ENCODE measurements at regions not wholly inside any gene's neighbourhood (a gene's known extent, or its start where the extent isn't known, plus 50 kb on each side); places are given as distances from the start of the nearest gene placed in this dataset.

DNA sequence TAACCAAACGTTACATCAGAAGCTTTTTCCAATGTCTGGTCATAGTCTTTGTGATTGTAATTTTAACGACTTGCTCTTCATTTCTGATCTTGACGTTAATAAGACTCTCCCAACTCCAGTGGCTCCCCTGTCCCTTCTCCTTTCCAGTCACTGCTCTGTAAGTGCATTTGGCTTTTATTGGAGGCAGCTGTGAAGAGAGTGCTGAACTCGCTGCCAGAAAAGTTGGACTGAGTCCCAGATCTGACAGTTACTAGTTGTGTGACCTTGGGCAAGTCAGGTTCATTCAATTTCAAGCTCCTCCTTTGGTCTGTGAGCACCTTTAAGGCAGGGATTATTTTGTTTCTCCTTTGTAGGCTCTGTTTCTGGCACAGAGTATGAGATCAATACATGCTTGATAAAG, 109.6 kb upstream of the TSPAN2 start:
- peaks cover 4% of the 10 kb centered on the region; the same call in 1 of the 2 replicates for H3K27me3 Mint-ChIP-seq (ENCODE audit: low read depth)
- H3K9me3 Mint-ChIP-seq = no peaks in the 10 kb centered on the region; a peak in 3 of 5 replicates
- Histone ChIP-seq H3K4me2 (ENCODE audit: insufficient read depth, insufficient read length, low read length) (no peak overlapping the region), H4K5ac (ENCODE audit: insufficient read length, low read depth, low read length) (no peak overlapping the region), H3K79me2 (ENCODE audit: insufficient read depth, low read length) (no peaks in the 10 kb centered on the region), H4K20me1 (ENCODE audit: control insufficient read depth, insufficient read depth, insufficient read length) (no peaks in the 10 kb centered on the region), H2BK15ac (ENCODE audit: low read depth, low read length) (no peak overlapping the region), H2BK5ac (ENCODE audit: insufficient read length, low read length) (no peak overlapping the region), H3K4me1 (ENCODE audit: insufficient read depth, low read length) (no peaks in the 10 kb centered on the region), H3K9me3 (ENCODE audit: control insufficient read depth, low read depth, low read length) (no peaks in the 10 kb centered on the region), H3K23me2 (ENCODE audit: insufficient read length, low read depth, low read length, poor library complexity, severe bottlenecking) (no peaks in the 10 kb centered on the region), H4K91ac (ENCODE audit: insufficient read length, low read depth, low read length) (no peak overlapping the region), H3K27ac (ENCODE audit: insufficient read length, low read depth, low read length) (no peak overlapping the region), H3K14ac (ENCODE audit: insufficient read depth, low read length) (no peak overlapping the region), H3K27me3 (ENCODE audit: insufficient read depth, low read length) (no peaks in the 10 kb centered on the region), H2BK12ac (ENCODE audit: insufficient read length, low read depth, low read length) (no peak overlapping the region), H3K18ac (ENCODE audit: insufficient read length, low read depth, low read length) (no peak overlapping the region), H3K79me1 (ENCODE audit: insufficient read depth, low read depth, low read length, poor library complexity, severe bottlenecking) (no peaks in the 10 kb centered on the region), H3K23ac (ENCODE audit: insufficient read length, low read depth, low read length) (no peak overlapping the region), H4K8ac (replicated peaks; ENCODE audit: insufficient read length, low read depth, low read length) (no peak overlapping the region), H2BK20ac (ENCODE audit: low read depth, low read length, poor library complexity, severe bottlenecking) (no peak overlapping the region), H2AK5ac (ENCODE audit: insufficient read length, low read length) (no peak overlapping the region), H2BK120ac (ENCODE audit: low read depth, low read length, poor library complexity, severe bottlenecking) (no peak overlapping the region), H3K56ac (ENCODE audit: insufficient read length, low read depth, low read length) (no peak overlapping the region), H3K9ac (ENCODE audit: extremely low read depth, insufficient read length, low read length) (no peak overlapping the region), H2AFZ (ENCODE audit: low read length) (no peak overlapping the region), H3T11ph (ENCODE audit: low read length) (no peak overlapping the region), H3K4ac (ENCODE audit: low read depth, low read length) (no peak overlapping the region)
- peaks cover 0 to 2% of the 10 kb centered on the region in 2 experiments; a peak in 1 of 4 replicates for H3K4me1 Mint-ChIP-seq
- H3K36me3 Mint-ChIP-seq (ENCODE audit: insufficient read depth in 1 of 3, low read depth in 3 of 3) = no peaks in the 10 kb centered on the region
- no peak for DNase-seq
- no peak overlapping the region for H3K27ac Mint-ChIP-seq
- no peak for TF ChIP-seq CTCF (conservative IDR thresholded peaks at IDR 0.05)
- H3K4me3 Mint-ChIP-seq = no peak overlapping the region
- no CpG with 5 or more reads among the region's 4 CpGs for WGBS (ENCODE audit: extremely low coverage, insufficient read length, low lambda C conversion rate)
